ENCODE measurements at regions not wholly inside any gene's neighbourhood (a gene's known extent, or its start where the extent isn't known, plus 50 kb on each side); places are given as distances from the start of the nearest gene placed in this dataset.
"Not testable (repeated sequence)": the region's sequence is repeated elsewhere in the genome, so short reads cannot be mapped to it uniquely, and the experiment has no call there.

DNA sequence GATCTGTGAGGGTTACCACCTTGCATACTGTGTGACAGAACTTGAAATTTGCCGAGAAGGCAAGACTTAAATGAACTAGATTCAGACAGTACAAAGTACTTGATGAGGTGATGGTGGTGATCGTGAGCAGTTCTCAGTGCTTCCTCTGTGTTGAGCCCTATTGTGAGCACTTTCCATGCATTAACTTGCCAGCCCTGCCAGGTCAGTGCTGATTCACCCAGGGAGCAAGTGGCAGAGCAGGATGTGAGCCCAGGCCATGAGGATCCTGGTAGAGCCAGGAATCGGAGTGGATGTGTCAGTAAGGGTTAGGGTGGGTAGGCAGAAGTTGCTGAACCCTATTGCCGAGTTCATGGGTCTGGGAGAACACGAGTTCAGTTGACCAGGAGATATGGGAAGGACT lies 4545.7 kb upstream of the TPTE start:
- not testable (repeated sequence) for DNase-seq

- not testable (repeated sequence) for DNase-seq
These were observed 4523.8 kb upstream of the TPTE start for GRCh38 chr21:5997586-5997985.

DNA sequence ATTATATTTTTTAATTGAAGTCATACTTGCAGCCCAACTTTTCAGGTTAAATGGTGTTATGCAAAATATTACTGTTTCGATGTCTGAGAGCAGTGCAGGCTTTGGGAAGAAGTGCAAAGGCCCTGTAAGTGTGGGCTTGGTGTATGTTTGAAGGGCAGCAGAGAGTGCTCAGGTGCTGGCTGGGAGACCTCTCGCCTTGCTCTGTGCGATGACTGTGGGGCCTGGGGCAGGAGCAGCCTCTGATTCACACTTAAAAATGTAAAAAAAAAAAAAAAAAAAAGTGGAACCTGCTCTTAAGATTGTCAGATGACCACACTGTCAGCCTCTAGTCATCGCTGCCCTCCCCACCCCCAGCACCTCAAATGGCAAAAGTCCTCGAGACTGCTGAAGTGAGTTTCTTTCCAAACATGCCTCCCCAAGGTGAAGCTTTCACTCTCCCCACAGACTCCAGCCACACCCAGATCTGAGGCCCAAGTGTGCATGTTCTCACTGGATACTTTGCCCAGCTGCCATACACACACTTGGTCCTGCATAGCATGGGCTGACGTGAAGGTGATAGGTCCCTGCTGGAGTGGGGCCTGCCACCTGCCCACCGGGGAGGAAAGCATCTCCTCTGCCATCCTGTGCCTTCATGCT lies 4505.8 kb upstream of the TPTE start:
- DNase-seq = not testable (repeated sequence)

GRCh38 chr21:6020460-6020859 lies 4500.9 kb upstream of the TPTE start:
- not testable (repeated sequence) for DNase-seq

- not testable (repeated sequence) for DNase-seq
These were observed 4500.2 kb upstream of the TPTE start for GRCh38 chr21:6020953-6021716.

- not testable (repeated sequence) for DNase-seq
These were observed 4499.6 kb upstream of the TPTE start for GRCh38 chr21:6021717-6022270.

DNA sequence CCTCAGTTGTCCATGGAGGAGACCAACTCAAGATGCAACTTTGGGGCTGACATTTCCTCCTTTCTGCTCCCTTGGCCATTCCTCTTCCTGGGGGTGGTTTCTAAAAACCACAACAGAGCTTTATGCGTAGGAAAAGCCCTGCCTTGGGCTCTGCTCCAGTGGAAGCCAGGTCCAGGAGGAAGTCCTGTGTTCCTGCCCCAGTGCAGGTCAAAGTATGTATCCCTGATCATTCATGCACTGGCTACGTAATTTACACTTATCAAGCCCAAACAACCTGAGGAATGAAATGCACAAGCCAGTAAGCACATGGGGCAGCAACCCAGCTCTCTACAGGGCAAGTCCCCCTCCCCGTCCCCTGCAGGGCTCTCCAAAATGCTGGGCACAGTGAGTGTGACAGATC lies 4498.1 kb upstream of the TPTE start:
- not testable (repeated sequence) for DNase-seq

GRCh38 chr21:6025139-6025538 lies 4496.2 kb upstream of the TPTE start:
- not testable (repeated sequence) for DNase-seq

GRCh38 chr21:6027497-6027896 lies 4493.9 kb upstream of the TPTE start:
- not testable (repeated sequence) for DNase-seq

DNA sequence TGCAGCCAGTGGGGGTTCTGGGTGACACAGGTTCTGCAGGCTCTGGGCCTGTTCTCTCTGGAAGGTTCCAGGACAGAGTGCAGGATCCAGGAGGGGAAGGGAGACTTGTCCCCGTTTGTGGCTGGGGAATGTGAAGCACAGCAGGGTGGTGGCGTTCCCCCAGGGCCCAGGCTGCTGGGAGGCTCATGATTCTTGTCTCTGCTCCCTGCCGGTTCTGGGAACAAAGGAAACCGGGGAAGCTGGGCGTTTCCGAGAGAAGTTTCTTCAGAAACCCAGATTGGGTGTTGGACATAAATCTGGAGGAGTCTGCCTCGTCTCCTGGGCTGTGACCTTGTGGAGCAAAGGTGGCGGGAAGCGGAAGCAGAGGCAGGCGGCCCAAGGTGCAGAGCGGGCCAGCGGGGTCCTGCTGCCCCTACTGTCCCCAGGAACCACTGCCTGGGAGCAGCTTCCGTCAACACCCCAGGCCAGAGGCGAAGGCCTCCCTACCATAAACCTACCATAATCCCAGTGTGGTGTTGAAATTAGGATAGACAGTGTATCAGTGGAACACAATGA lies 4487.2 kb upstream of the TPTE start:
- not testable (repeated sequence) for DNase-seq

GRCh38 chr21:6034820-6035473 lies 4486.4 kb upstream of the TPTE start:
- not testable (repeated sequence) for DNase-seq

GRCh38 chr21:6035474-6036155 lies 4485.8 kb upstream of the TPTE start:
- DNase-seq = not testable (repeated sequence)

GRCh38 chr21:6039224-6039623 lies 4482.2 kb upstream of the TPTE start:
- DNase-seq = not testable (repeated sequence)

- DNase-seq = not testable (repeated sequence)
These were observed 4481.3 kb upstream of the TPTE start for GRCh38 chr21:6040095-6040494.

- DNase-seq = not testable (repeated sequence)
These were observed 4477.7 kb upstream of the TPTE start for GRCh38 chr21:6043430-6044275.

- not testable (repeated sequence) for DNase-seq
These were observed 4476.7 kb upstream of the TPTE start for GRCh38 chr21:6044695-6045094.

GRCh38 chr21:6049930-6050329 lies 4471.5 kb upstream of the TPTE start:
- not testable (repeated sequence) for DNase-seq

DNA sequence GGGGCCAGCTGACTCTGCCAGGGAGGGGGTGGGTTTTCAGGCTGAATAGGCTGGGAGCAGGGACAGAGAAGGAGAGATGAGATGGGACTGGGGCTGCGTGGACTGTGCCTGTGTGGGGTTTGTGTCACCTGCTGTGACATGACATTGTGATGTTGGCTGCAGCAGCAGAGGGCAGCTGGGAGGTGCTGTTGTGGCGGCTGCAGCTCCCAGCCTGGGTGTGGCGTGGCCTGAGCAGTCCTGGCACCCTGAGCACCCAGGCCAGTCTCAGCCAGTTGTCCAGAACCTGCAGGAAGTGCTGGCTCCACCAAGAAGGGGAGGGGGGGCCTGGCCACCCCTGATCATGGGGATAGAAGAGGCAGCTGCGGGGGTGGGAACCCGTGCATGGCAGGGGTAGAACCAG lies 4469.3 kb upstream of the TPTE start:
- not testable (repeated sequence) for DNase-seq

- DNase-seq = not testable (repeated sequence)
These were observed 4468.2 kb upstream of the TPTE start for GRCh38 chr21:6053145-6053544.

DNA sequence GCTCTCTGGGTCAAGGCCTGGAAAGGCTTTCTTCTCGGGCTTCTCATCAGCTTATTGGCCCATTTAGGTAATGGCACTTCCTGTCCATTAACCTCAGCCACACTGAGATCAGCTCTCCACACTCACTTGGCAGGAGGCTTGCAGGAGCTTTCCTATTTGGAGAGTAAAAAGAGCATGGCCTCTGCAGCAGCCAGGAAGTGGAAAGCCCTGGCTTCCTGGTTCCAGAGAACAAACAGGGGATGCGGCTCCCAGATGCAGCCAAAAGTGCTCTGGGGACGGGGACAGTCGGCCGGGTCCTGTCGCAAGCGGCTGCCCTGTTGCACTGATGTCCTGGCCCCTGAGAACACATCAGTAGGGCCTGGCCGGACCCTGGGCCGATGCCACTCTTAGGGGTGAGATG lies 4462.4 kb upstream of the TPTE start:
- DNase-seq = not testable (repeated sequence)

DNA sequence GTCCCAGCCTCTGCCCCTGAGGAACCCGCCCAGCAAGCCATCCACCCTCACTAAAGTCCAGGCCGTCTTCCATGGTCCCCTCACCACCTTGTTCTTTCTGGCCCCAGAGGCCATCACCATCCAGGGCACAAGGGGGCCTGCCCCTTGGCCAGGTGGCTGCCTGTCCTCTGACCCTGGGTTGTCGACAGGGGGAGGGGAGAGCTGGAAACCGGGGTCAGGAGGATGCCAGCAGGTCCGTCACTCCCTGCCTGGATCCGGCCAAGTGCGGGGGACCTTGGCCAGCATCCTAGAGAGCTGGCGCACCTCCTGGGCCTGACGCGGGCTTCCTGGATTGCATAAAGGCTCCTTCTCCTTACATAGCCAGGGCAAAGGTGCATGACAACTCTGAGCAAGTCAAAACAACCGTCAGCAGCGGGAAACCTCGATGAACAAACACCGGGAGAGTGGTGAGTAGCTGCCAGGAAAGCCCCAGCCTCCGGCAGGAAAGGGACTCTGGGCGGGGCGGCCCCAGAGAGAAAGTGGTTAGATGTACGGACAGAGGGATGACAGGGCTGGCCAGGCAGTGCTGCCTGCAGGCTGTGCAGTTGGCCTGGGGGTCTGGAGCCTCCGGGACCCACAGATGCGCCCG lies 4461.2 kb upstream of the TPTE start:
- DNase-seq = not testable (repeated sequence)
